Gastroesophageal sphincter (tissue), 4 donors: ENCODE measurements at regions not wholly inside any gene's neighbourhood (a gene's known extent, or its start where the extent isn't known, plus 50 kb on each side); places are given as distances from the start of the nearest gene placed in this dataset.

ENCODE experiments used
- ATAC-seq: fragments of 150-250 bp; one replicate; pipeline ENCODE4 v1.9.1; 2016; ENCODE audit warnings: mild to moderate bottlenecking, moderate library complexity
- H3K27ac ChIP-seq, 4 donors: fragments of 200-600 bp; sonication (generic) in 3 of 4; 1 replicate in 3 of 4; 2 replicates in 1 of 4; pipeline ENCODE4 v1.5.1; 2016 to 2019
- H3K27me3 ChIP-seq: fragments of 200-600 bp; sonication (generic); one replicate; pipeline ENCODE4 v1.5.1; 2019
- H3K36me3 ChIP-seq, 2 donors: fragments of 200-600 bp; sonication (generic); one replicate each; pipeline ENCODE4 v1.5.1; 2019; ENCODE audit warnings: control low read depth in 1 of 2
- H3K4me1 ChIP-seq, 3 donors: fragments of 200-600 bp; sonication (generic); 1 replicate in 2 of 3; 2 replicates in 1 of 3; pipeline ENCODE4 v1.5.1; 2016 to 2019; ENCODE audit warnings: control low read depth in 2 of 3
- H3K4me3 ChIP-seq, 2 donors: fragments of 200-600 bp; sonication (generic); one replicate each; pipeline ENCODE4 v1.5.1; 2019; ENCODE audit warnings: mild to moderate bottlenecking in 1 of 2, moderate library complexity in 1 of 2
- H3K9me3 ChIP-seq, 3 donors: fragments of 200-600 bp; sonication (generic); one replicate each; pipeline ENCODE4 v1.5.1; 2017 to 2019; ENCODE audit warnings: control low read depth in 2 of 3
- CTCF ChIP-seq, 4 experiments: fragments of 200-600 bp in 2 of 4; fragments of 450-650 bp in 2 of 4; sonication (generic) in 1 of 4; IDR thresholded peaks; one replicate each; pipeline ENCODE4 v1.5.1; 2017 to 2019; ENCODE audit warnings: antibody characterized with exemption in 4 of 4, mild to moderate bottlenecking in 2 of 4, moderate library complexity in 2 of 4
- EP300 ChIP-seq: sonication (generic); formaldehyde crosslinking; IDR thresholded peaks from one replicate; pipeline ENCODE4 v1.6.1; 2017; ENCODE audit warnings: antibody characterized with exemption, mild to moderate bottlenecking
- POLR2A ChIP-seq, 2 donors: fragments of 450-650 bp; IDR thresholded peaks; one replicate each; pipeline ENCODE4 v1.6.1; 2017; ENCODE audit warnings: antibody characterized with exemption in 2 of 2, mild to moderate bottlenecking in 2 of 2, moderate library complexity in 1 of 2
- POLR2AphosphoS5 ChIP-seq: sonication (generic); formaldehyde crosslinking; IDR thresholded peaks from one replicate; pipeline ENCODE4 v1.6.1; 2017; ENCODE audit warnings: antibody characterized with exemption
- WGBS, 2 donors: methylation state at CpG; one replicate each; pipeline ENCODE4 v1.1.5; 2018; ENCODE audit warnings: low coverage in 1 of 2; 5-methylcytosine and 5-hydroxymethylcytosine counted together

DNA sequence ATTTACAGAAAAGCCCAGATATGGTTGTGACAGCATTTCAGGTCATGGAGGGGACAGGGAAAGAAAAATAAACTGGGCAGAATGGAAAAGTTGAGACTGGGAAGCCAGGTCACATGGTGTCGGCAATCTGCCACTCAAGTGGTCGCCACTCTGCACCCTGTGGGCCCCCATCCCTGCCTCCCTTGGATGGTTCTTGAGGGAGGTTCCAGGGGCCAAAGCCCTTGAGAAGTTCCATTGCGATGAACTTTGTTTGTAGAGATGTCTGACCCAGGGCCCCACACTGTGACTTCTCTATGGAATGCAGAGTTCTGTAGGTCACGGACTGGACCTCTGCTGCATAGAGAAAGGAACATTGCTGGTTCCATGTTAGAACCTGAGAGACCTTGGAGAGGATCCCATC, 105.7 kb upstream of the SLC14A2 start:
- H3K27me3 ChIP-seq, result no peaks in the 10 kb centered on the region
- WGBS, 2 donors, result 78 to 100% methylated on average over 2 to 3 of the region's 4 CpGs
- no peak overlapping the region for H3K4me3 ChIP-seq
- TF ChIP-seq CTCF (IDR thresholded peaks at IDR 0.05) (no peak), EP300 (no peak)
- H3K27ac ChIP-seq, result no peak overlapping the region
- no peaks in the 10 kb centered on the region for H3K4me1 ChIP-seq
- no peaks in the 10 kb centered on the region for H3K9me3 ChIP-seq
- no peak for ATAC-seq
- no peaks in the 10 kb centered on the region for H3K36me3 ChIP-seq

DNA sequence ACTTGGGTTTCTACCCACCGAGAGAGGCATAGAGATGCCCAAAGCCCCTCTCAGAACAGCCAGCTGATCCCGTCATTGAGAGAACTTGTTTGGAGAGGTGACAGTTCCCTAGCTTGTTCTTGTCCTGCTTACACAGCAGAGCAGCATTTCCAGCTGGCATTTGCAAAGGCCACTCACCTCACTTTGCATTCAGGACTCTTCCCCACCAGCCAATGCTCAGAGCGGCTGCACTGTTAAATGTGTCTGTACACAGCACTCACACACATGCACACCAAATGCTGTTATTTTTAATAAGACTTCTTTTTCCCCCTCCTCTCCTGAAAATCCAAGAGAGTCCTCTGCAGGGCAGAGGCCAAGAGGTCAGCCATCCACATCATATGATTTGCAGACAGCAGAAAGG, 104.6 kb upstream of the SLC14A2 start:
- no peak for ATAC-seq
- no peaks in the 10 kb centered on the region for H3K9me3 ChIP-seq
- H3K4me3 ChIP-seq, result no peak overlapping the region
- H3K27me3 ChIP-seq, result no peaks in the 10 kb centered on the region
- H3K36me3 ChIP-seq, result no peaks in the 10 kb centered on the region
- 91% methylated on average over 3 of the region's 3 CpGs; no CpG with 5 or more reads in 1 of the 2 donors for WGBS, 2 donors
- no peak overlapping the region for H3K27ac ChIP-seq
- H3K4me1 ChIP-seq, result no peaks in the 10 kb centered on the region
- TF ChIP-seq POLR2A (IDR thresholded peaks at IDR 0.05) (no peak), EP300 (no peak), CTCF (IDR thresholded peaks at IDR 0.05) (no peak), POLR2AphosphoS5 (no peak)

DNA sequence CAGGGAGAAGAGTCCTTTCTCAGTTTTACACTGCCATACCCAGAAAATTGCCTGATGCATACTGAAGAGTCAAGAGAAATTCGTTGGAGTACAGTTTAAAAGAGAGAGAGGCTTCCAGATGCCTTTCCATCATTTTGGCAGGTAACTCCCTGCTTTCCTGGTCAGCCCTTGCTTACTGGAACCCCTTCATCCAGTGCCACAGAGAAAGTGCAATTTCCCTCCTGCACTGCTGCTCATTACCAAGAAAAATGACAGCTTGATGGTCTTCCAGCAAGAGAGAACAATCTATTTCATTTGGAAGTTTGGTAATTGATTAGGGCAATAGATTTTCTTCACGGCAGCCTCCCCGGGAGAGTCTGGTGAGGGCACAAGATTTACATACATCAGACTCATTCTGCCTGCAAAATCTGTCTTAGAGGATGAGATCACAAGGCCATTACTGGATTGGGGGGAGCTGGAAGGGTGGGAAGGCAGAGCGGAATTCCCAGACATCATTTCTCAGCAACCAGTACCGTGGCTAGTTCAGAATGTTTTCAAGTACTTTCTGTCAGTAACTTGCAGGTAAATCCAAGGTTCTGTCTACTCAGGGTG, 102.8 kb upstream of the SLC14A2 start:
- no peaks in the 10 kb centered on the region for H3K36me3 ChIP-seq
- peaks cover 0 to 16% (median 3%) of the 10 kb centered on the region in 3 donors for H3K4me1 ChIP-seq
- H3K4me3 ChIP-seq, result no peak overlapping the region
- ATAC-seq, result no peak
- no peak overlapping the region for H3K27ac ChIP-seq
- no peaks in the 10 kb centered on the region for H3K27me3 ChIP-seq
- WGBS, 2 donors, result 63 to 65% methylated on average over 4 to 5 of the region's 5 CpGs
- no peaks in the 10 kb centered on the region for H3K9me3 ChIP-seq
- TF ChIP-seq CTCF (IDR thresholded peaks at IDR 0.05) (no peak), POLR2AphosphoS5 (no peak), EP300 (no peak), POLR2A (IDR thresholded peaks at IDR 0.05) (no peak)

- H3K36me3 ChIP-seq, result no peaks in the 10 kb centered on the region
- H3K4me3 ChIP-seq, result no peak overlapping the region
- TF ChIP-seq CTCF (IDR thresholded peaks at IDR 0.05) (no peak), POLR2A (IDR thresholded peaks at IDR 0.05) (no peak), EP300 (no peak), POLR2AphosphoS5 (peak; percentile 62)
- H3K4me1 ChIP-seq, result peaks cover 4 to 45% (median 11%) of the 10 kb centered on the region in 3 donors
- 53 to 56% methylated on average over 3 to 8 of the region's 11 CpGs for WGBS, 2 donors
- H3K9me3 ChIP-seq, result no peaks in the 10 kb centered on the region
- H3K27ac ChIP-seq, result peak overlapping the region; percentile 35 to 62 (median 46)
- ATAC-seq, result peak; percentile 77
- no peaks in the 10 kb centered on the region for H3K27me3 ChIP-seq
Measured at GRCh38 chr18:45517181-45517741, 98.0 kb upstream of the SLC14A2 start.
